ENCODE measurements at regions not wholly inside any gene's neighbourhood (a gene's known extent, or its start where the extent isn't known, plus 50 kb on each side); places are given as distances from the start of the nearest gene placed in this dataset.

GRCh38 chr10:118504467-118505205 lies 90.8 kb downstream of the PRLHR start (continued):
- TF ChIP-seq ETV6 (IDR thresholded peaks at IDR 0.05; ENCODE audit: borderline replicate concordance in 1 of 2, low read depth in 2 of 2, low read length in 1 of 2) (no peak), ETV6 (CRISPR knock-in tag; IDR thresholded peaks at IDR 0.05; ENCODE audit: borderline replicate concordance) (no peak), ZNF354B (CRISPR knock-in tag; IDR thresholded peaks at IDR 0.05) (no peak), IFI16 (CRISPR knock-in tag; IDR thresholded peaks at IDR 0.05) (no peak), ATF3 (IDR thresholded peaks at IDR 0.05) (peak; percentile 82), ATF3 (CRISPR knock-in tag; conservative IDR thresholded peaks at IDR 0.05) (no peak), MAFK (IDR thresholded peaks at IDR 0.05; ENCODE audit: low read length) (peak; percentile 54; the same call in 1 of the 2 replicates), NELFE (IDR thresholded peaks at IDR 0.05; ENCODE audit: insufficient read depth, insufficient read length) (no peak), JUND (IDR thresholded peaks at IDR 0.05; ENCODE audit: borderline replicate concordance, low read depth, low read length) (peak; percentile 76; the same call in 1 of the 2 replicates), JUND (tag; IDR thresholded peaks at IDR 0.05; ENCODE audit: borderline replicate concordance, low read depth, low read length) (peak; percentile 54; the same call in 1 of the 3 replicates), CHD4 (IDR thresholded peaks at IDR 0.05; ENCODE audit: insufficient read depth, insufficient replicate concordance, low read depth, low read length, poor library complexity, severe bottlenecking) (no peak), C11orf30 (IDR thresholded peaks at IDR 0.05; ENCODE audit: low read depth) (peak; percentile 83), ZFP1 (CRISPR knock-in tag; IDR thresholded peaks at IDR 0.05) (no peak)

All from K562 (cell line).